CD4-positive, alpha-beta T cell treated with Interleukin-4 for 1 hour (primary cell): ENCODE measurements at regions not wholly inside any gene's neighbourhood (a gene's known extent, or its start where the extent isn't known, plus 50 kb on each side); places are given as distances from the start of the nearest gene placed in this dataset.

Experiments
- DNase-seq, 2 donors: peaks; one replicate each; pipeline ENCODE4 v3.0.0-alpha.2; 2020 to 2022

DNA sequence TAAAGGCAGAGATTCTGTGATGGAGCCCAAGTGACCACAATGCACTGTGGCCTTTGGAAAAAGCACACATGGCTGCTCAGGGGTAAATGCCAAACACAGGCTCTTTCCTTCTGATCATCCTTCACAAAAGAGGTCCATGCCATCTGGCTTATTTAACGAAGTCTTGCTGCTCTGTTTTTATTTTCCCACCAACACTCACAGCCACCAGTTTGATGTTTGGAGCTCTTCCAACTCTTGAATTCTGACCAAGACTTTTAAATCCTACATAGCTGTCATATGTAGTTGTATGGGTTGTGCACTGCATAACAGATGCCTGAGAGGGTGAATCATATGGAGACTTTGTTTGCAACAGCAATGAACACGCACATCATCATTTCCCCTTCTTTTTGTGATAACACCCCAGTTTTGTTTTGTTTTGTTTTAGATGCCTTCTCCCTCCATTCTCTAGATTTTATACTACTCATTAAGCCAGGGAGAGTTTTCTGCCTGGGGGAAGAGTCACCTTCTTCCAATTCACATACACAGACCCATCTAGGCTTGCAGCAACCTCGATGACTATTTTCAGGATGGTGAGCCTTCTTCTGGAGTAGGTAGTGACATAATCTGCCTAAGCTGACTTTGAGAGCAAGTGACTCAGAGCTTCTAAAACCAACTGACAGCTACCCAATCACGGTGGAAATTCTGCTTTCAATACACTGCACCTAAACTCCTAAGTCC is 145.2 kb upstream of the WSCD2 start:
- DNase-seq, result no peak

DNA sequence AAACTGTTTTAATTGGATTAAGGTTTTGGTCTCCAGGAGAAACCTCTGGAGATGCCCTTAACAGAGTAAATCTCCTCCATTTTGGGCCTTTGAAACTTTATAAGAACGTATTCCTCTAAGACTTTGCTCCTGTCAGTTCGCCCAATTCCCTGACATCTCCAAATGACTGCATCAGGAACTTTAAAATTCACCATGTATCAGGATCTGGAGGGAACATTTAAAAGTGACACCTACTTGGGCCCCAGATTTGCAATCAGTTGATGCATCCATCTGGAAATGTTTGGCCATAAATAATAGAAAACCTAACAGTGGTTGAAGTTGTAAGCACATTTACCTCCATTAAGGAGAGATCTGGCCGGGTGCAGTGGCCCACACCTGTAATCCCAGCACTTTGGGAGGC is 144.1 kb upstream of the WSCD2 start:
- DNase-seq, result no peak

DNA sequence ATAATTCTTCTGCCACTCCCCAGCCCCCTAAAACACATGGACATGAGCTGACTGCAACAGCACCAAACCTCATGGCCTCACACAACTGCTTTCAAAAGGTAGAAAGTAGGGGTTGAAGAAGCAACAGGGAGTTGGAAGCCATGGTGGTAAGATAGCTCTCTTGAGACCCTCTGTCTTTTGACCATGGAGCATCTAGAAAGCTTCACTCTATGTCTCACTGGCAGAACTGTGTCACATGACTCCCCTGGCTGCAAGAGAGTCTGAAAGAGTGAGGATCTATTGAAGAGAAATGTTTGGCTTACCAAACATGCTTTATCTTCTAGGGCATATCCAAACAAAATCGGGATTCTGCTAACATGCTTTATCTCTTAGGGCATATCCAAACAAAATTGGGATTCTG is 142.9 kb upstream of the WSCD2 start:
- DNase-seq, result no peak

DNA sequence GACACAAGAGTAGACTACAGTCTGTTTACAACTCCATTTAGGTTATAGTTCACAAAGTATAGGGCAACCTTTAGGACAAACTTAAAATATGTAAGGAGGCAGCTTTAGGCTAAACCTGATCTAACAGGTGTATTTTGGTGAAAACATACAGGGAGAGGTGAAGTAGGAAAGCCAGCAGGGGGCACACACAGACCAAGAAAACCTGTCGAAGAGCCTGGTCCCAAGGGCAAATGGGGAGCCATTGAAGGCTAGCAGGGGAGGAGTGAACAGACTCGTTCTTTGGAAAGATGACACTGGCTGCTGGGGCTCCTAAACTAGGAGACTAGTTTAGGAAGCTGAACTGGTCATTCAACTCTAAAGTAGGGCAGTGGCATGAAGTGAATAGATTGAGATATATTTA is 138.8 kb upstream of the WSCD2 start:
- DNase-seq, result peak; percentile 23 to 46

DNA sequence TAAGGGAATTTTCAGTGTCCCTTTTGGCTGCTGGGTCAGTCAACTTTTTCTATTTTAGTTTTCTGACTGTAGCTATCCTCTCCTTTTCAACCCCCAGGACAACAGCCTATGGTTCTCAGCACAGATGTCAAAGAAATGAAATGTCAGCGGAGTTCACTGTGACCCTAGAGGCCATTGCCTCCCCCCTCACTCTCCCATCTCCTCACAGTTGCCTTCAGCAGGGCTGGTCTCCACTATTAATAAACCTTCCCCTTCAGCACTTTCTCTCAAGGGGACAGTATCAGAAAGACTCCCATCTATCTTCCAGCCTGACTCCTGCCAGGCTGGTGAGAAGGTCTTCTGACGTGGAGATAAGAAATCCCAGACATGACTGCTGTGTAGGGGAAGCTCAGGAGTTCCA is 137.1 kb upstream of the WSCD2 start:
- no peak for DNase-seq

DNA sequence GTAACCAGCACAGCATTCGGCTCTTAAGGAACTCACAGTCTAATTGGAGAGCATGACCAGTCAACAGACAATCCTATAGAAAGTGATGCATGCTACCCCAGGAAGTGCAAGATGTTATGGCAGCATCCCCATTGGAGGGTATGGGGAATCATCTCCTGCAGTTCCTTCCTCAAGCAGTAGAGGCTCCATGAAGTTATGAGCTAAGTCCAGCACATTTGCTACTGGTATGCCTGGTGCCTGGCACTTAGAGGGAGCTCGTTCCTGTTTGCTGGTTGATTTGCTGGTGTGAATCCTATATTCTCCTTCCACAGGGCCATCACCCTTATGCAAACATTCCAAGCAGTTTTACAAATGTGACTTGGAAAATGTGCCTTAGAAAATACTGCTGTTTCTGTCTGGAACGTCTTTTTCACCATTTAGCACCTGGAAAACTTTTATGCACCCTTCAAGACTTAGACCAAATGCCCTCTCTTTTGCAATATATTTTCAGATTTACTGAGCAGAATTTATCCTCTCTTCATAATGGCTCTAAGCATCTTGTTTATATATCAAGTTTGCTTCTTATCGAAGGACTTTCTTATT is 136.1 kb upstream of the WSCD2 start:
- peak in 1 of 2 donors; percentile 5 for DNase-seq

DNA sequence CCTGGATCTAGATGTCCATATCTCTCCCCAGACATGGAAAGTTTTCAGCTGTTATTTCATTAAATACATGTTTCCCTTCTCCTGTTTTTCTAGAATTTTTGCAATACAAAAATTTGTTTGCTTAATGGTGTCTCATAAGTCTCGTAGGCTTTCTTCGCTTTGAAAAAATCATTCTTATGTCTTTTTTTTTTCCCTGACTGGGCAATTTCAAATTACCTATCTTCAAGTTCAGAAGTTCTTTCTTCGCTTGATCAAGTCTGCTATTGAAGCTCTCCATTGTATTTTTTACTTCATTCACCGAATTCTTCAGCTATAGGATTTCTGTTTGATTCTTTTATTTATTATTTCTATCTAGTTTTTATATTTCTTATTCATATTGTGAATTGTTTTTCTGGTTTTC is 130.2 kb upstream of the WSCD2 start:
- no peak for DNase-seq

DNA sequence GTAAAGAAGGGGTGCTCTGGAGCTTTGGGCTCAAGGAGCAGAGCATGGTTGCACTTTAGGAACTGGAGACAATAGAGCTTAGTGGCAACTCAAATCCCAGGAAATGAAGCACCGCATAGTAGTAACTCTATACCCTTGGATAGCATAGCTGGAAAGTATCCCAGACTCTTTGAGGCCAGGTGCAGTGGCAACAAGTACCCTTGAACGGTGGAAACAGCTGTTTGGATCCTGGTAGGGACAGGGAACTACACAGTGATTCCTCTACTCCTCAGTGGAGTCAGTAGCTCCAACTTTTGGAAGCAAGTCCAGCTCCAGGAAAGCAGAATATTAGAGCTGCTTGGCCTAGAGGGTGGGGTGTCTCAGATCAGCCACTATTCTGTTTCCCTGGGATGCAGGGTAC is 129.0 kb upstream of the WSCD2 start:
- DNase-seq, result no peak

DNA sequence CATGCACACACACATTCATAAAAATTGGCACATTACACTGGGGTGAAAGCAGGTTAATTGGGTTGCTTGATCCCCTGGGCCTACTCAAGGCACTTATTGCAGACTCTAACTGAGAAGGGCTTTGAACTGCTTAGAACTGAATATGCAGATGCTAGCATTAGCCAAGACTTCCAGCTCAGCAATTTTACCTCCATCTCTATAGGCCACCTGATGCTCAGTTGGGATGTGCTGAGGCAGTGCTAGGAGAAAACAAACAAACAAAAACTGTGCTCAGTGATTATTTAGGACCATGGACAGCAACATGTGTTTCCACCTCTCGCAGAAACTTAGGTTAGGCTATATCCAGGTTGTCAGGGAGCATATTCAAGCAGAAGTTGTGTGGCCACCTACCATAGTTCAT is 124.8 kb upstream of the WSCD2 start:
- no peak for DNase-seq

DNA sequence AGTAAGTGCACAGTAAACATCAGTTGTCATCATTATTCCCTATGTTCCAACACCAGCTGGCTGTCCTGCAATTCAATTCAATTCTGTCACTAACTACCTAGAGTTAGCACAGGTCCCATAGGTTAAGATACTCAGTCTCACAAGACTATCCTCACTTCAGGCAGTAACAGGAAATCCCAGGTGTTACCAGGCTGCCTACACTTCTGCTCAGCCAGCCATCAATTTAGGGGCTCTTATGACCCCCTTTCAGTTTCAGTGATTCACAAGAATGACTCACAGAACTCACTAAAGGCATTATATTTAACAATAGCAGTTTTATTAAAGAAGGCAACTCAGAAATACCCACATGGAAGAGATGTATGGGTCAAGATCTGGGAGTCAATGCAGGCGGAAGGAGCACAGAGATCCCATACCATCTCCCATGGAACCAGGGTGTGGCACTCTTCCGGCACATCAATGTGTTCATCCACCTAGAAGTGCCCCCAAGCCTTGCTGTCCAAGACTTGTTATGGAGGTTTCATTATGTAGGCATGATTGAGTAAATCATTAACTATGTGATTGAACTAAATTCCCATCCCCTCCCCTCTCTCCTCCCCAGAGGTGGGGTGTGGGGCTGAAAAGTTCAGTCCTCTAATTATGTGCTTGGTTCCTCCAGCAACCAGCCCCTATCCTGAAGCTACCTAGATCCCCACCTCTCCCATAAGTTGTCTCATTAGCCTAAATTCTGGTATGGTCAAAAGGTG is 120.8 kb upstream of the WSCD2 start:
- DNase-seq, result no peak

DNA sequence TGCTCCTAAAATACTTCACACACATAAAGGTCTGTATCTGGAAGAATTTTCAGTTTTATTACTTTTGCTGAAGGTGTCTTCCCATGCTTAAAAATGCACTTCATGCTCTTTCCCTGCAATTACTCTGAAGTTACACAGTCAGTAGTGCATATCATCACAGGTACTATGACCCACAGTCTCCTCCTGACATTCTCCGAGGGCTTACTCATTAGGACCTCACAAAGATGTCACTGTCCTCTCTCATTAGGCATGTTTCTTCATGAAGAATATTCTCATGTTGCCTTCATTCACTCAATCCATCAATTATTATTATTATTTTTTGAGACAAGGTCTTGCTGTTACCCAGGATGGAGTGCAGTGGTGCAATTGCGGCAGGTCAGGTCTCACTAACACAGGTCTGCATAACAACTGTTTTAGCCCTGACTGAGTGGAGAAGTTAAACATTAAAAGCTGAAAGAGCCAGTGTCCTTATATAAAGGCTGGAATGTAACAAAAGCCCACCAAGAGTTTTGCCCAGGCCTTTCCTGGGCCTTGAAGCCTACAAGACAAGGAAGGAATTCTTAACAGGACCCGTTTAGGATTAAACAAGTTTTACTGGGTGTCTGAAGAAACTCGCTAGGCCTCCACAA is 119.5 kb upstream of the WSCD2 start:
- no peak for DNase-seq

DNA sequence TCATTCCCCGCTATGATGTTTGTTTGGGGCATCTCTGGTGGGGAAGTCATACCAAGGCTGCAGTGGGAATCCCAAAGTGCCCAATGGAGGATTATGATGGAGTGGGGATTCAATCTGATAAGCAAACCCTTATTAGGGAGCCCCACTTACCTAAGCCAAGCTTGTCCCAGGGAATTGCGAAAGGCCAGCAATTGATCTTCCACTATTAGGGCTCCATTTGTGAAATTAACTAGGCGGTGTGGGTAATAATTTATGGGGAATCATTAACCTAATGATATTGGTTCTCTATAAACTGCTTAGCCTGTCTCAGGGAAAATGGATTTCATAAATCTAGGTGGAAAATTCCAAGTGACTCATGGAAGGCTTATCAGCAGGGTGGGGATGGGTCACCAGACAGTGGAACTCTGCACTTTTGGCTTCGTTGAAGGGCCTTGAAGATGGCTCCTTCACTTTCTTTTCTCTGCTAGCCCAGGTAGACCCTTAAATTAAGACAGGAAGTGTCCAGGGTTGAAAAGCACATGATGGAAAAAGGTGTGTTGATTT is 113.0 kb upstream of the WSCD2 start:
- DNase-seq, result no peak

DNA sequence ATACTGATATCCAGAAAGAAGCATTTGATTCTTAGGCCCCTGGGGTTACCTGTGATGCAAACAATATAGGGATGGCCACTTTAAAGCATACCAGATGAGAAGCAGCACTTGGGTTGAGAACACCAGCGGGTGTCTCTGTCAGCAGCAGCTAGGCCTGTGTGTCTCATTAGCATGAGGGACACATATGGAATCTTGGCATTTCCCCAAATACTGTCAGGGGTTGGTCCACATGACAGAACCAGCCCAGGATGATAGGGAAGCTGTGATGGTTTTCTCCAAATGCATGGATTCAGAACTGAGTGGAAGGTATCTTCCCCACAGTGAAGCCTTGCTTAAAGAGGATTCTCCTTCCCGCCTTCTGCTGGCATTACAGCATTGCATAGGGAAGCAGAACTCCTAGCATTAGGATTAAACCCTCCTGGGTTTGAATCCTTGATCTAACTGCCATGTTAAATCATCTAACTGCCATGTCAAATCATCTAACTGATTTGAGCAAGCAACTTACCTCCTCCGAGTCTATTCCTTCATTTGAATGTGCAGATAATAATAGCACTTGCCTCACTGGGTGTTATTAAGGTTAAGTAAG is 111.5 kb upstream of the WSCD2 start:
- DNase-seq, result no peak

DNA sequence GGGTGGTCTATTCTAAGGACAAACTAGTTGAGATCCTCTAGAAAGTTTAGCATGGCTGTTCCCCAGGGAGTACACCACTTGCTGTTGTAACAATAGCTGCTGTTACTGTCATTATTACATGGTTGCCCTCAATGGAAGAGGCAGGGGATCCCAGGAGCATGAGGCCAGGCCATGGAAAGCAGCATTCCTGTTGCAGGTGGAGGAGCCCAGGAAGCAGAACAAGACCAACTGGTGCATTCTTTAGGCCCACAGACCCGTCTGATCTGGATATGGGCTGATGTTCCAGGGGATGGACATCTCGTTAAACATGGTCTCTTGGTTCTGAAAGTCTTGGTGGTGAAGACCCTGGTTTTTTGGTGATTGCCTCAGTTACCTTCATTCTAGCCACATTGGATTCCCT is 109.2 kb upstream of the WSCD2 start:
- no peak for DNase-seq

DNA sequence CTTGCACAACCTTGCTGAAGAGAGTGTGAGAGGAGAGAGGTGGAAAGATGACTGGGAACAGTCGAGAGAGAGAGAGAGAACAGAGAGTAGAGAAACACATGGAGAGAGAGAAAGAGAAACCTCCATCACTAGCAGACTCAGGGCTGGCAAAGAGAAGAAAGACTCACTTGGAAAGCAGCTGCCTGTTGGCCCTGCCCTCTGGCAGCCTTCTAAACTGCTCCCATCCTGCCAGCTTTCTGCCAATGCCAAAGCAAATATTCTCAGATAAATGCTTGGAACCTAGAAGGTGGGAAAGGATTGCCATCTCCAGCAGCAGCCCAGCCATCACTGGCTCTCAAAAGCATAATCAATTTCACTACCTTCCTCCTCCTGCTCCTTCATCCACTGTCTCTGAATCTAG is 107.9 kb upstream of the WSCD2 start:
- DNase-seq, result no peak

DNA sequence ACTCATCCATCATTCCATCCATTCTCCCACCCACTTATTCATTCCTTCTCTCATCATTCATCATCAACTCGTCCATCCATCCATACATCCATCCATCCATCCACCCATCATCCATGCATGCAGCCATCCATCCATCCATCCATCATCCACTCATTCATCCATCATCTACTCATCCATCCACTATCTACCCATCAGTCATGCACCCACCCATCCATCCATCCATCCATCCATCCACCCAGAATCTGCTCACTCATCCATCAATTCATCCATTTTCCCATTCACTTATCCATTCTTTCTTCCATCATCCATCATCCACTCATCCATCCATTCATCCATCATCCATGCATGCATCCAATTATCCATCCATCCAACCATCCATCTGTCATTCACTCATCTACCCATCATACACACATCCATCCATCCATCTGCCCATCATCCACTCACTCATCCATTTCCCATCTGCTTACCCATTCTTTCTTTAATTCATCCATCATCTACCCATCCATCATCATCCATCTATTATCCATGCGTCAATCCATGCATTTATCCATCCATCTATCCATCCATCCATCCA is 107.1 kb upstream of the WSCD2 start:
- no peak for DNase-seq

DNA sequence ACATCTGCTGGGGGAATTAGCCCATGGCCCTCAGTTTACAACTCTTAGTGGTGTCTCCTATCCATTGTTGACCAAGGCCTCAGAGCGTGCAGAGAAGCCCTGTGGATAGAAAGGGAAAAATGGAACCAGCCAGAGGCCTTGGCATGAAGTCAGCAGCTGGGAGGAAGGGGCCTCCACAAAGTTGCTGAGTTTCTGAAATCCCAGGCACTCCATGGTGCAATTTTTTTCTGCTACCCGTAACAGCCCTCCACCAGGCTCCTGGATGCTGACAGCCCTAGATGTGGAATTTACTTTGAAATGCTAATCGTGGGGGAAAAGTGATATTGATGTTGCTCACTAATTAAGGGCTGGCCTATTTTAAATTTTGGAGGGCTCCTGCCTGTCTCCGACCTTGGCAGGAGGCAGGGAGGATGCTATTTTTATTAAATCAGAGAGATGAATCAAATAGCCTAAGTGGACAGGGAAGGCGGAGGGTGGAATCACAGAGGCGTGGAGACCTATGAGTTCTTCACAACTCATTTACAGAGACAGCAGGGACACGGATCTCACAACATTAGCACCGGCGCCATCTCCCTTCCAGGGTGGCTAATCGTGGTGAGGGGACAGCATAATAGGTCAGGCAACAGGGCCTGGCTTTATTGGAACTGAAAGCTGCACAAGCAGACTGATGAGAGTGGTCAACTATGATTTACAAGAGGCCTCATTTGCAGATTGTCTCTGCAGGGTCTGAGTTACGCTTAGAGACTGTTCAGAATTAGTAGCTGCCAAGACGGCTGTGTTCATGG is 99.8 kb upstream of the WSCD2 start:
- no peak for DNase-seq

DNA sequence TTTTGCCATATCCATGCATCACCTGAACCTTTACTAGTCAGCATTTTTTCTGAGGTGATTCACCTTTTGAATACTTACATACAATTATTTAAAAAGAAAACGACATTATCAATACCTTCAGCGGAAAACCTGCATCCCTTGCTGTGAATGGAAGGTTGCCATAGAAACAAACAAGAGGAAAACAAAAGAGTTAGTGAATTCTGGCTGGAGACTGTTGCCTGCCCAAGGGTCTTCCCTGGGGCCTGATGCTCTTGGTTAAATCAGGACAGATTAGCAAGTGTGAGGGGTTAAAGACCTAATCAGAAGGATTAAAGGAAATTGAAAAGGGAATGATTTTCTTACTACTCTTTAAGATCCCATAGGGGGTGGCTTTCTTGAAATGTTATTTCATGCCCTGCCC is 96.0 kb upstream of the WSCD2 start:
- DNase-seq, result no peak

DNA sequence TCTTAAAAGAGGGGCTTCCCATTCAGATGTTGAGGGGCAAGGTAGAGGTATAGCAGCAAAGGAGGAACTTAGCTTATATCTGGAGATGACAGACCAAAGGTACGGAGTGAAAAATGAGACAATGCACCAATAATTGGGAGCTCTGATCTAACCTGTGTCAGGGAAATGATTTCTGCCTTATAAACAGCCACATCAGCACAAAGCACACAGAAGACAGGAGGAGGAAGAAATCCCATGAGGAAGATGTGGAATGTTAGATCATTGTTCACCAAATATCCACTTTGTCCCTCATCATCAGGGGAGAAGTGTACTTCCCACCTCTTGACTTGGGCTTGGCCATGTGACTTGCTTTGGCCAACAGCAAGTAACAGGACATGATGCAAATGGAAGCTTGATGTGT is 93.7 kb upstream of the WSCD2 start:
- no peak for DNase-seq

DNA sequence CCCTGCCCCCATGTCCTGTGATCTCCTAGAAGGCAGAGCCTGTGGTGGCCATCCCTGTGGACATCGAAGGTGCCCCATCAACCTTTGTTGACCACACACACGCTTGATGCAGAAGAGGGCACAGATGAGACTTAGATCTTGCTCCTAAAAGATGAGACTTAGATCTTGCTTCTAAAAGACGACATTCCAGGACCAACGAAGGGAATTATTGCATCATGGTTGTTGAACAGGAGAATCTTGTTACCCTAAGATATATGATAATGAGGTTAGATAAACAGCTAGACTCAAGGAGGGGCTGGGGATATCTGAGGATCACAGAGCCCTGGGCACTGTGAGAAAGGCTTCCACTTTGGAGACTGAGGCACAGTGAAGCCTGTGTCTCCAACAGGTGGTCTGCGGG is 91.1 kb upstream of the WSCD2 start:
- DNase-seq, result no peak

DNA sequence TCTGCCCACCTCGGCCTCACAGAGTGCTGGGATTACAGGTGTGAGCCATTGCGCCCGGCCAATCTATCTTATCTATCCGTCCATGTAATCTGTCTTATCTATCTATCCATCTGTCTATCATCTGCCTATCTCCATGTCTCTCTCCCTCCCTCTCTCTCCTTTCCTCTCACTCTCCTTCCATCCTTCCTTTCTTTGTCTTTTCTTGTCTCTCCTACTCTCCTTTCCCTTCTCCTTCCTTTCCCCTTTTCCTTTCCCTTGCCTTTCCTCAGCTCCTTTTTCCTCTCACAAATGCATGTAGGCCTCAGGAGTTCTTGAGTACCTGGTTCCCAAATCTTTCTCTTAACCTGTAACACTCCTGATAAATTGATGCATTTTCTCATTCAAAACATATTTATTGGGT is 89.3 kb upstream of the WSCD2 start:
- no peak for DNase-seq

DNA sequence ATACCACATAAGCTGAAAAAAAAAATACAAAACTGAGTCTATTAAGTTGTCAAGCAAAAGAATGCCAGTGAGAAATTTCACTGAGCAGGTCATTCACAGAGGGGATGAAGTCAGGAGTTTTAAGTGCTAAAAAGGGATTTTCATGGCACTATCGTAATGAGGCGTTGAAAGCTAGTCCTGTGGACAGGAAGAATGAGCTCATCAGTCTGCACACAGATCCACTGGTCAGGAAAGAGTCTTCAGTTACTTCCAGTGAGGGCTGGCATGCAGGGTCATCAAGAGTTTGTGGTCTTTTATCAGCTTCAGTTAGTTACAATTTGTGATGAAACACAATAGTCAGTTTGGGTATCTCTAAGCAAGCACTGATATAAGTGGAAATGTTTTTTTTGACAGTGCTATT is 88.1 kb upstream of the WSCD2 start:
- DNase-seq, result no peak
